ENCODE measurements at regions not wholly inside any gene's neighbourhood (a gene's known extent, or its start where the extent isn't known, plus 50 kb on each side); places are given as distances from the start of the nearest gene placed in this dataset.
"Not testable (repeated sequence)": the region's sequence is repeated elsewhere in the genome, so short reads cannot be mapped to it uniquely, and the experiment has no call there.

DNA sequence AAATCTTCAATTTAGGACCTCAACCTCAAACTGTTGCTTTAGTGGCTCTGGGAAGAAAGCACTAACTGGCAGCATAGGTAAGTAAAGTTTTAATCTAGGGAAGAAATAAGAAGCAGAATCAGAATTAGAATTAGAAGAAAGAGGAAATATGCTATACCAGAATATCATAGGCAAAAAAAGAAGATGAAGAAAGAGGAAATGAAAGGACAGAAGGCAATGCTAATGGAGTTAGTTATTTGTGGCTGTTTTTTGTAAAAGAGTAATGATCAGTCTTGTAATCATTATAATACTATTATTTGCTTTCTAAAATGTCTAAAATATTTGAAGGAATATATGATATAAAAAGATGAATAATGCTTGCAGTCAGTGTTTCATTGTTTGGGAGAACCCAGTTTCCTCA is 122.9 kb downstream of the FAM72C start:
- H3K4me3 ChIP-seq (ENCODE audit: low read depth, low read length), result not testable (repeated sequence)

- not testable (repeated sequence) for H3K4me3 ChIP-seq (ENCODE audit: low read depth, low read length)
Measured at GRCh38 chr1:143845193-143845592, 126.6 kb downstream of the FAM72C start.

GRCh38 chr1:143842058-143842457 is 129.7 kb downstream of the FAM72C start:
- not testable (repeated sequence) for H3K4me3 ChIP-seq (ENCODE audit: low read depth, low read length)

- H3K4me3 ChIP-seq (ENCODE audit: low read depth, low read length), result not testable (repeated sequence)
Measured at GRCh38 chr1:143839182-143839581, 132.6 kb downstream of the FAM72C start.

- not testable (repeated sequence) for H3K4me3 ChIP-seq (ENCODE audit: low read depth, low read length)
Measured at GRCh38 chr1:143838598-143838929, 133.2 kb downstream of the FAM72C start.

GRCh38 chr1:143837924-143838597 is 133.7 kb downstream of the FAM72C start:
- not testable (repeated sequence) for H3K4me3 ChIP-seq (ENCODE audit: low read depth, low read length)

DNA sequence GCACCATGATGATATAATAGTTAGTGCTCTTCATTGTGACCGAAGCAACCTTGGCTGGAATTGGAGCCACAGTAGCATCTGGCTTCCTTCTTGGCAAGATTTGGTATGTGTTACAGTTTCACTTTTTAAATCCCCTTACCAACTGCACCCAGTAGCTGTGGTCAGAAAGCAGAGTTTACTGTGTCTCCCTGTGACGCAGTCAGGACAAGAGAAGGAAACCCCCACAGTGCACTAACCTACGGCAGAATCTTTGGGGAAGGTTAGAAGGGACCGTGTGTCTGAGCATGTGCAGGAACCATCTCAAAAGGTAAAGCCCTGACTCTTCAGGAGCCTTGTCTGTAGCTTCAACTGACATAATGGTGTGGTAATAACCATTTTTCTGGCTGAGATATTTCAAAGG is 138.4 kb downstream of the FAM72C start:
- H3K4me3 ChIP-seq (ENCODE audit: low read depth, low read length), result not testable (repeated sequence)

DNA sequence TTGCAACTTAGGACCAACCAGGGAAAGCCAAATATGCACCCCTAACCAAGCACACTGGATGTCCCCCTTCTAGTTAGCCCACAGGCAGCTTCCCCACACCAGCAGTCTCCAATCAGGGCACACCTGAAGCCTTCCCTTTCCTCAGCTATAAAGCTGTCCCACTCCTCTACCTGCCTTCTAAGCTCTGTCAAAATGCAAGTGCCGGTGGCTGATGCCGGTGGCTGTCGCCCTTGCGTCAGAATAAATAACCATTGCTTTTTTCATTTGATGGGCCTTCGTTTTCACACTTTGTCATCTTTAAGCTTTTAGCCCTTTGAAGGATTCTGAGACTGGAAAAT is 139.4 kb downstream of the FAM72C start:
- H3K4me3 ChIP-seq (ENCODE audit: low read depth, low read length), result not testable (repeated sequence)

DNA sequence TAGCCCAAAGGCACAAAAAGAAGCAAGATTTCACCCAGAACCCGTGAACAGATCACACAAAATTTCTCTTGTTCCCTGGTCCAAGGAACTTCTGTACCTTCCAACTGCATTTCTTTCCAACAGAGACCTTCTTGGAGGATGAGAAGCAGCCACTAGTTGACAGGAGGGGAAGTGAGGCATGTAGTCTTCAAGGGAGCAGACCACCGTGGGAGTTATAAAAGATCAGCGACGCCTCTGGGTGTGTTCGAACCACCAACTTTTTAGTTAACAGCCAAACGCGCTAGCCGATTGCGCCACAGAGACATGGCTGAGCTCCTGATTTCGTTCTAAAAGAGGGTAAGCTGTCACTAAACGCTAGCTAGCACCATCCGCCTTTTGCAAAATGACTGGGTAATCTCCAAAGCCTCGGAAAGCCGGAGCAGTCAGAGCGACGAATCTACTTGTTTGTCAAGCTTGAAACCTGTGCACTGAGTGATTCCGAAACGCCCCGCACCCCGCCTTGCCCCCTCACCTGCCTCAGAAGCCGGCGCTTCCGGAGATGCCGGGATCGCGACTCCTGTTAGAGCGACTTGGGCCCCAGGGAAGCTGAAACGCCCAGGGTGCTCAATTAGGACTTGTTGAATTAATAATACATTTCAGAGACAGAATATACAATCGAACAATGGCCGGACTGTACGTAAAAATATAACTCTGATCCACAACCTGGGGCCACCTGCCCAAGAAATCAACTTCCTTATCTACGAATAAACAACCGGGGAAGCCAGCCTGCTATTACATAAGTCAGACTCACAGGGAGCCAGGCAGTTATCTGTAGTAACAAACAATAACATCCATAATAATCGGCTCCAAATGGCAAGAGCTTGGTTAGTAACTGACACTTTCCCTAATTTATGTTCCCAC is 140.1 kb downstream of the FAM72C start:
- not testable (repeated sequence) for H3K4me3 ChIP-seq (ENCODE audit: low read depth, low read length)

DNA sequence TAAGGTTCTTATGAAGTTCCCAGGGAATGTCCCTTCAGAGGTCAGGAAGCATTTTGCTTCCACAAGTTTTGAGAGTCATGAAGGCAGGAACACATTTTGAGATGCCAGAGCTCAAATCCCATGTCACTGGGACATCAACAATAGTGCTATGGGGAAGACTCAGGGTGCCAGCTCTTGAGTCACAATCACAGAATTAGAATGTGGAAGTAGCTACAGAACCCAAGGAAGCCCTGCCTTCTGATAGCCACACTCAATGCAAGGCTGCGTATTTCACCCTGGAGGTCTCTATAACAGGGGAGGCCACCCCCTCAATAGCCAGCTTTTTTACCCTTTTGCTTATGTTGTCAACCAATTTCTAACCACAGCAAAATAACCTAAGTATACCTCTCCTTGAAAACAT is 145.6 kb downstream of the FAM72C start:
- not testable (repeated sequence) for H3K4me3 ChIP-seq (ENCODE audit: low read depth, low read length)

DNA sequence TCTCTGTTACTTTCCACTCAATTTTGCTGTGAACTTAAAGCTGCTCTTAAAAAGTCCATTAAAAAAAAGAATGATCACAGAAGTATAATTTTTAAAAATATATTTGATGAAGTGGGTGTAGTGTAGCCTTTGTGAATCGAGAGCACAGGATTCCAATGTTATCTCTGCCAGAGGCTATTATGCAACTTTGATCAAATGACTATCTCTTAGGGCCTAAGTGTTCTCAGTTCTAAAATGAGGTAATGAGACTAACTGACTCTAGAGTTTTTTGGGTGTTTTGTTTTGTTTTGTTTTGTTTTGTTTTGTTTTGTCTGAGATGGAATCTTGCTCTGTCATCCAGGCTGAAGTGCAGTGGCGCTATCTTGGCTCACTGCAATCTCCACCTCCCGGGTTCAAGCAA is 147.5 kb downstream of the FAM72C start:
- H3K4me3 ChIP-seq (ENCODE audit: low read depth, low read length), result not testable (repeated sequence)

GRCh38 chr1:143820058-143820457 is 151.7 kb downstream of the FAM72C start:
- not testable (repeated sequence) for H3K4me3 ChIP-seq (ENCODE audit: low read depth, low read length)

GRCh38 chr1:143816369-143816768 is 155.4 kb downstream of the FAM72C start:
- not testable (repeated sequence) for H3K4me3 ChIP-seq (ENCODE audit: low read depth, low read length)

DNA sequence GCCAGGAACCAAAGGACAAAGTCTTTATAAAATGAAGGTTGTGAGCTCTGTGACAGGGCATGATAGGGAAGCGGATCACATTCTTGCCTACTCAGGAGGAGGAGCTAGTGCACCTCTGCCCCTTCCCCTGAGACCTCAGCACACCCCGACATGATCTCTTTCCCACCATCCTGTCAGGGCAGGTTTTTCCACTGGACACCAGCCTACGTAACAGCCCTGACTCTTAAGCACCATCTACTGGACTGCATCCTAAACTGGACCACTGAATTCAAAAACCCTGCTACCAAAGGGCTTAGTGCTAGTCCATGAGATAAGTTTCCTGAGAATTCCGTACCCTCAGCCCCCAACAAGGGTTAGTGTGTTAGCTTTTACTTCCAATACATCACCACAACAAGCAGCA is 166.4 kb downstream of the FAM72C start:
- not testable (repeated sequence) for H3K4me3 ChIP-seq (ENCODE audit: low read depth, low read length)

GRCh38 chr1:143804707-143805356 is 167.0 kb downstream of the FAM72C start:
- not testable (repeated sequence) for H3K4me3 ChIP-seq (ENCODE audit: low read depth, low read length)

- peak overlapping the region; percentile 50 for H3K4me3 ChIP-seq (ENCODE audit: low read depth, low read length)
Measured at GRCh38 chr1:143803927-143804411, 167.8 kb downstream of the FAM72C start.

DNA sequence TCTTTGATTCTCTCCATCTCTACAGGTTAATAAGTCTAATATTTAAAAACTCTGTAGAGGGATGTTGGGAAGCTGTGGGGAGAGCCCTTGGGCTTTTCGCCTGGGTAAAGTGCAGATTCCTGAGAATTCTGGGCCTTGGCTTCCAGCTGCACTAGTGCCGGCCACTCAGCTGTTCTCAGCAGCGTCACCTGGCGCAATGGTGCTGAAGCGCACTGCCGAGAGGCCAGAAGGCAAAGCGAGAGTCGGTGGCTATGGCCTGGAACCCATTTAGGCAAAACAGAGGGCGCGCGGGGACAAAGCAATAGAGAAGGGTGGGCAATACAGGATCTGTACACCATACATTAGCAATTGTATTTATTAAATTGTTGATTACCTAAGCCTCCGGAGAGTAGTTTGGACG is 168.7 kb downstream of the FAM72C start:
- H3K4me3 ChIP-seq (ENCODE audit: low read depth, low read length), result not testable (repeated sequence)

GRCh38 chr1:143799568-143800187 is 172.1 kb downstream of the FAM72C start:
- not testable (repeated sequence) for H3K4me3 ChIP-seq (ENCODE audit: low read depth, low read length)

DNA sequence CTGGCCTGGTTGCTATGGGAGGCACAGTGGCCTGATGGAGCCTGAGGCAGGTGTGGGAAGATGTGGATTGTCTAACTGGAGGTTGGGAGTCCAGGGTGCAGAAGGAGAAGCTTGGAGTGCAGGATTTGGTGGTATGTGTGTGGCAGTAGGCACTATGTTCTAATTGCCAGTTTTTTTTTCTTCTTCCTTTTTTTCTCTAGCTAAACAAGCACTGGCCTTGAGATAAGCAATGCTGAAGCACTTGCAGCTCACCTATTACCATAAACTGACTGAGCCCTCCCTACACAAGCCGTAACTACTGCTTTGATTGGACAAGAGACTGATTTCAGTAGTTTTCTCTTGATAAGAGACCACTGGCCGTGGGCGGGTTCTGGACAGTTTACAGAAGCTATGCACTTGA is 175.4 kb downstream of the FAM72C start:
- not testable (repeated sequence) for H3K4me3 ChIP-seq (ENCODE audit: low read depth, low read length)

DNA sequence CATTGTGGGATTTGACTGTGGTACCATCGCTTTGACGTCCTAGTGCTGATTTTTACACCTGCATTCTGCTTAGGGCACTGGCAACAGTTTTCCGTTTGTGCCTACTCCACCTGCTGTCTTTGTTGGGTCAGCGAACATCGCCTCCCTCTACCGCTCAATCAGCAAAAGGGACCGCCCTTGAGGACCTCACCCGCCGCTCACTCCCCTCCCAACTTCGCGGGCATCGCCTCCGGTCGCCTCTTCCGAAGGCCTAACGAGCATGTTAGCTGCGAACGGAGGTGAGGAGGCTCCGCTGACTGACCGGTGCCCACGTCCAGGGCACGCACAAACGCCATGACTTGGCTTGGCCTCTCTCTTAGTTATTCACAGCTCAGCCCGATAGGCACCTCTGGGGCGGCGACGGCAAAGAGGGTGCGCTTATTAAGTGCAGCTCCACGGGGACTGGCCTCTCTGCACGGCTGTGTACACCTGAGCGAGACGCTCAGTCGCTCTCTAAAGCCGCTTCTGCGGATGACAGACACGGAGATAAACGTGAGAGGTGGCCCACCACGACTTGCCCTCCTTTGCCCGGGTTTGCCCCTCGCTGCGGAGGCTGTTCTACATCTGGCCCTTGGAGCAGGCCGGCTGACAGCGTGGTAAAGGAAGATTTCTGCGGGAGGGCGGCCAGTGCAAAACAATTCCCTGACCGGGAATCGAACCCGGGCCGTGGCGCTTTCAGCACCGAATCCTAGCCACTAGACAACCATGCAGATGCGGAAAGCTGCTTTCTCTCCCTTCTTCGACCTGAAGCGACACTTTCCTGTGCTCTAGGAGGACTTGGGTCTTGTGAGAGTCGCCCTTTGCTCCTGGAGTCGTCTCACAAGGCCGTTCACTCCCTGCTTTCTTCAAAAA is 179.5 kb downstream of the FAM72C start:
- not testable (repeated sequence) for H3K4me3 ChIP-seq (ENCODE audit: low read depth, low read length)

All from GM12875 (cell line).